Right atrium auricular region (tissue), 2 donors: ENCODE measurements at regions not wholly inside any gene's neighbourhood (a gene's known extent, or its start where the extent isn't known, plus 50 kb on each side); places are given as distances from the start of the nearest gene placed in this dataset.
A peak's percentile ranks its signal among the peaks of the same experiment; 100 is the strongest.
"Not testable (repeated sequence)": the region's sequence is repeated elsewhere in the genome, so short reads cannot be mapped to it uniquely, and the experiment has no call there.

ENCODE experiments used
- DNase-seq: peaks from one replicate; pipeline ENCODE4 v3.0.0-alpha.2; 2019; ENCODE audit warnings: low spot score
- H3K27ac ChIP-seq, 2 donors: fragments of 200-600 bp; sonication (generic); 1 replicate in 1 of 2; 2 replicates in 1 of 2; pipeline ENCODE4 v1.5.1; 2016 to 2019
- H3K27me3 ChIP-seq, 2 donors: fragments of 200-600 bp; sonication (generic); one replicate each; pipeline versions ENCODE4 v1.5.1 to v1.6.0; 2017 to 2019
- H3K36me3 ChIP-seq: fragments of 200-600 bp; sonication (generic); one replicate; pipeline ENCODE4 v1.5.1; 2016
- H3K4me1 ChIP-seq, 2 donors: fragments of 200-600 bp; sonication (generic); one replicate each; pipeline versions ENCODE4 v1.5.1 to v1.6.0; 2017 to 2019
- H3K4me3 ChIP-seq, 2 donors: fragments of 200-600 bp; sonication (generic); 1 replicate in 1 of 2; 2 replicates in 1 of 2; pipeline ENCODE4 v1.5.1; 2017 to 2019; ENCODE audit warnings: mild to moderate bottlenecking in 1 of 2, moderate library complexity in 1 of 2
- H3K9me3 ChIP-seq, 2 donors: fragments of 200-600 bp; sonication (generic); one replicate each; pipeline ENCODE4 v1.5.1; 2019

DNA sequence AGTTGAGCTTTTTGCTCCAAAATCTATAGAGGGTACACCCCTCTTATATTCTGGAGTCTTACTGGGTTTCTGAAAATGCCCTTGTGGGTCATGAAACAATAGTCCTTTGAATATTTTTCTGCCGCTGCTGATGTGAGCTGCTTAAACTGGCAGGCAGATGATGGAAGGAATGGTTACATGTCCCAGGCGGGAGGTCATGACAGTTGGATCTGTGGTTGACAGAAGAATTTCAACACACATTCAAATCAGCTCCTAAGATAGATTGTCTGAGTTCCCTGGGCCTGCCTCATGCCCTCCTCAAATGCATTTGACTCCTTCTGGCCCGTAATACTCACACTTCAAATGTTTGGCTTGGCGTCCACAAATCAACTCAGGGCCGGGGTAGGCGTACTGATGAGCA is 105.0 kb upstream of the IKBKE start:
- not testable (repeated sequence) for H3K9me3 ChIP-seq, H3K36me3 ChIP-seq, H3K4me1 ChIP-seq, DNase-seq, H3K4me3 ChIP-seq, H3K27me3 ChIP-seq, H3K27ac ChIP-seq

DNA sequence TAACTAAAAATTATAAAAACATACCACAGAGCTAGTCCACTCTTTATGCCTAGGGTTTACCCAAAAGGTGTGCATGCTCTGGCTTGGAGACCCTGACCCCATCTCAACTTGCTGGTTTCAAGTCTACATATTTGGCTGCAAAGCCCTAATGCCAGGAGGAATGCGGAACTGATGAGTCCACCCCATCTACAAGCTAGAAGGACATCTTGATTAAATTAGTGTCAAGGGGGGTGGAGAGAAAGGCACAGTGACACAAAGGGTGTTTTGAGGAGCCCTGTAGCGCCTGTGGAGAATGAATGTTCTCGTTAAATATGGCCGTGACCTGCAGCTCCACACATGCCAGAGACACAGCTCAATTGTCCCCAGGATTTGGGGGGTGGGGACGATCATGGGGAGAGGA is 104.1 kb upstream of the IKBKE start:
- H3K9me3 ChIP-seq, H3K4me3 ChIP-seq, DNase-seq, H3K4me1 ChIP-seq, H3K27ac ChIP-seq, H3K27me3 ChIP-seq, H3K36me3 ChIP-seq: not testable (repeated sequence)

DNA sequence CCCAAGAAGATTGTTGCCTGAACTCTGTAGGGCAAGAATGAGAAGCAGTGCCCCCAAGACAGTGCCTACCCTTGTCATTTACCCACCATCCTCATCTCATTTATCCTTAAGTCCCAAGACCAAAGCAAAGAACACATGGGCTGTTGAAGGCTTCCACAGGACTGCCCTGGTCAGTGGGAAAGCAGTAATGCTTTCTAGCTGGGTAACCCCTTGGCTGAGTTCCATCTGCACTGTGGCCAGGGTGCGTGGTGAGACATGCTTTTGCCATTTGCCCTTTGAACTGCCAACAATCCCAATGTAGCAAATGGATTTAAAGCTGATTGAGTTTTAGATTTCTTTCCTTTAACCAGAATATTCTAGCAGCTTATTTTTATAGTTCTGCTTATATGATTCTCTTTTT is 103.5 kb upstream of the IKBKE start:
- H3K36me3 ChIP-seq, H3K4me1 ChIP-seq, DNase-seq, H3K9me3 ChIP-seq, H3K27me3 ChIP-seq, H3K4me3 ChIP-seq, H3K27ac ChIP-seq: not testable (repeated sequence)

DNA sequence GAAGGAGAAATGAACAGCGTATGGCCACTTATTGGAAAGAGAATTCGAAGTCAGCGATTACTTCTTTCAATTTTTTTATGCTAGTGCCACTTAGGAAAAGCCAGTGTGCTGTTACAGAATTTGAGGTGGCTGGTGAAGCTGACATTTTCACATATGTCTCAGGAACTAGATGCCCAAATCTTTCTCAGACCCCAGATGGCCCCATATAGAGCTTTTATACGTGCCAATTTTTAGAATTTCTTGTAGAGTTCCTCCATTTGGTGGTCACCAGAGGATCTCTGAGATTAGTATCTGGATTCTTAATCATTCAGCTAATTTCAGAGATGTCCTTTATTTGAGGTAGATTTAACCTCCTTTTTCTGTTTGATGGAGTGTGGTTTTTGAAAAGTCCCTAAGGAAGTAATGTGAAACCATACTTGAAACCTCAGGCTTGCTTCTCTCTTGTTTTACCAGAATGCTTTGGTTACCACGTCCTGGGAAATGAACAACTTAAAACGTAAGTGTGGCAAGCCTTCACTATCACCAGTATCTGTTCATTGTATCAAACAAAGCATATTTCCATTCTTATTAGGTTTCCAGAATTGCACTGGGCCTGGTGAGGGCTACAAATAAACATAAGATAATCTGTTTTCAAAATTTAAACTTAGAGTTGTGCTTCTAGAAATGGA is 102.2 kb upstream of the IKBKE start:
- H3K9me3 ChIP-seq, H3K4me1 ChIP-seq, H3K36me3 ChIP-seq, H3K4me3 ChIP-seq, DNase-seq, H3K27me3 ChIP-seq: not testable (repeated sequence)
- peak overlapping the region in 1 of 2 donors; percentile 18 for H3K27ac ChIP-seq

DNA sequence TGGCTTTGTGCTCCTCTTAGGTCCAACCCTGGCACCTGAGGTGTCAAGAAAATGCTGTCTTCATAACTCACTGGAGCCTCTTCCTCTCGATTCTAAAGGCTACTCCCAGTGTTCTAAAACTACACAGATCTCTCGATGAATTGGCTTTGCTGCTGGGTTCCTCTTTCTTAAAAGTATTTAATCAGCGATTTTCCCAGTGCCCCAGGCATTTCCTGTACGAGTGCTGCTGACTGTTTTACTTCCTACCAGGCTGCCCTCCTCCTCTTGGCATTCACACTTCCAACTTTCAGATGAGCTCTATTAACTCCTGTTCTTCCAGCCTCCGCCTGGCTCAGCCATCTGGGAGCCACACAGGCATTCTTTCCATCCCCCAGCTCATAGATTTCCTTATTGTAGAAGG is 95.6 kb upstream of the IKBKE start:
- not testable (repeated sequence) for H3K9me3 ChIP-seq, H3K4me3 ChIP-seq, H3K27ac ChIP-seq, H3K27me3 ChIP-seq, H3K36me3 ChIP-seq, DNase-seq, H3K4me1 ChIP-seq

DNA sequence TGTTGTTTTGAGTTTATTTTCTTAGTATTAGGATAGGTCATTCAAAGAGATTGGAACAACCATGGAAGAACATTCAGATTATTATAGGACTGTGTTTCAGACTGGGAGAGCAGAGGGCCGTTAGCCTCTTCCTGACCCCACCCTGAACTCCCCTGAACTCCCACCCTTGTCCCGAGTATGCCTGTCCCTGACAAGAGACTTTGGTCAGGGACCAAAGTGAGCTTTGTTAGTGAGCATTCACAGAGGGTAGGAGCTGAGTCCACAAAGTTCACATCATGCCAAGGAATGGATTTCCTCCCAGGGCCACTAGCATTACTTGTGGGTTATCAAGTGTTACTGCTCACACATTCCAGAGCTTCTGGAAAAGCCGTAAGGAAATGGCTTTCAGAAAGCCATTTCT is 94.7 kb upstream of the IKBKE start:
- H3K4me1 ChIP-seq, H3K36me3 ChIP-seq, H3K27me3 ChIP-seq, DNase-seq, H3K27ac ChIP-seq, H3K4me3 ChIP-seq, H3K9me3 ChIP-seq: not testable (repeated sequence)

DNA sequence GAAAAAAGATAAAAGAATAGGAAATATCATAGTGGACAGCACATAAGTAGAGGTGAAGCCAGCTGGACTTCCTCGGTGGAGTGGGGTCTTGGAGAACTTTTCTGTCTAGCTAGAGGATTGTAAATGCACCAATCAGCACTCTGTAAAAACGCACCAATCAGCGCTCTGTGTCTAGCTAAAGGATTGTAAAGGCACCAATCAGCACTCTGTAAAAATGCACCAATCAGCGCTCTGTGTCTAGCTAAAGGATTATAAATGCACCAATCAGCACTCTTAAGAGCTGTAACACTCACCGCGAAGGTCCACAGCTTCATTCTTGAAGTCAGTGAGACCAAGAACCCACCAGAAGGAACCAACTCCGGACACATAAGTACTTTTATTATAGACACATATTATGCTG is 91.8 kb upstream of the IKBKE start:
- not testable (repeated sequence) for DNase-seq, H3K36me3 ChIP-seq, H3K27me3 ChIP-seq, H3K4me1 ChIP-seq, H3K27ac ChIP-seq, H3K4me3 ChIP-seq, H3K9me3 ChIP-seq

DNA sequence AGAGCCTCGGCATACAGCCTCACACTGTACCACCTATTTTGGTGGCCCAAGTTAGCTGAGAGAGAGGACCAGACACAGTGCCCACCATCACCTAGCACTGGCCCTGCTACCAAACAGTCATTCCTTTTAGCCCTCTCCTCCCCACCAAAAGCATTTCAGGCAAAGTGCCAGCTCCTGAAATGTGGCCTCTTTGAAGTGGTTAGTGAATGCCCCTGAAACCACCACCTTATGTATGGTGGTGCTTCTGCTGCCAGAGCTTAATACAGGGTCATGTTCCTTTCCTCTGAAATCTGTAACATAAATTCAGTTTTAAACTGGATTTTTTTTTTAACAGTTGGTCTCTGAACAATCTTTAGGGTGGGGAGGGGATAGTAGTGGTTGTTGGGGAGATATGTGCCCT is 91.0 kb upstream of the IKBKE start:
- H3K4me3 ChIP-seq, H3K27me3 ChIP-seq, H3K4me1 ChIP-seq, H3K9me3 ChIP-seq, DNase-seq, H3K27ac ChIP-seq, H3K36me3 ChIP-seq: not testable (repeated sequence)

DNA sequence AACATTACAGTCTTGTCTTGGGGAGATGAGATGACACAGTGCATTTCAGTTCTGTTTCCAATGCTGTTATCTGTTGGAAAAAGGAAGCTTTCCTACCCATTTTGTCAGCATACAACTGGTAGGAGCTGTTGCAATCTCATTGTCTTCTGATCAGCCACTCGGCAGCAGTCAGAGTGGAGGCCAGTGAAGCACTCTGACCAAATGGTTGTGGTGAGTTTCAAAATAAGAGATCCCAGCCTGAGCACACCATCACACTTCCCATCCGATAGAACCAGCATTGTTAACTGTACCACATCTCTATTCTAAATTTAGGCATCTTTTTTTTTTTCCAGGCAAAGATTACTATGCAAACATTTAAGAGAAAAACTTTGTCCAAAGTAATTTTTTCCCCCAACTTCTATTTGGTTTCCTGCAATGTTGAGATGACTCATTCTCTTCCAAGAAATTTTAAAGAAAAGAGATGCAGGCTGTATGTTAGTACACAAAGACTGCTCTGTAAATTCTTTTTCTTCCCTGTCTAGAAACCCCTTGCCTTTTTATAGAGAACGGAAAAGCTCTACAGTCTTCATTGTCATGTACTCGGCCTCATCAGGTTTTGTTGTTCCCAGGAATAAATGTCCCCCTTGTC is 90.0 kb upstream of the IKBKE start:
- not testable (repeated sequence) for H3K36me3 ChIP-seq, H3K4me3 ChIP-seq, H3K9me3 ChIP-seq, H3K4me1 ChIP-seq, H3K27me3 ChIP-seq, DNase-seq, H3K27ac ChIP-seq

DNA sequence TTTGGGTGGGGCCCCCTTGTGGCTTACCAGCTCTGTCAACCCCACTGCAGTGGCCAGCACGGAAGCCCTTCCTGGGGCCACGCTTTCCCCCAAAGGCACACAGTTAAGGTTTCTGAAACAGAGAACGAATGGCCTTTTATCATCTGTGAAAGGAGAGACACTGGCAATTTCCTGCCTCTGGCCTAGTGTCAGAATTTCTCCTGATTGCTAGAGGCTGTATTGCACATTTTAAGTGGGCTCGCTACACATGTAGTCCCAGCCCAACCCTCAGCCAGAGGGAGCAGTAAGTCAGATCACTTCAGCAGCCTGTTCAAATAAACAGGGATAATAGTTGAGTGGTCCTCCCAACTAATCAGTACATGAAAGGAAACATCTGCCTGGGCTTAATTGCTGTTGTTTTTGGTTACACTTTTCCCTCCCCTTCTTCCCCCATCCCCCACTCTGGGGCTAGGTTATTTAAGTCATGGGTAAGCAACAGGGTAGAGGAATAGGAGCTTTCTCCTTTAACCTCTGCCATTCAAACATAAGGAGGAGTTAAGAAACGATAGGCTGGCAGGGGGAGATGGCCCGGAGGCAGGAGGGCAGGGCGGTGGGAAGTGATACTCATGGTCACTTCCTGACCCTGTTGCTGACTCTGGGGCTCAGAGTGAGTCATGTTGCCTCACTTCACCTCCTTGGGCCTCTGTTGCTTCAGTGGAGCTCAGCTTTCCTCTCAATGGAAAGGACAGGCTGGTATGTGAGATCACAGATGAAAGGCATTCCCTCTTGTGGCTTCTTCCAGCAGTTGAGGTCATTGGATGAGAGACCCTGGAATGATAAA is 89.3 kb upstream of the IKBKE start:
- H3K27ac ChIP-seq, result peak overlapping the region in 1 of 2 donors; percentile 48
- H3K4me3 ChIP-seq, DNase-seq, H3K27me3 ChIP-seq, H3K4me1 ChIP-seq, H3K36me3 ChIP-seq, H3K9me3 ChIP-seq: not testable (repeated sequence)
